ENCODE measurements at regions not wholly inside any gene's neighbourhood (a gene's known extent, or its start where the extent isn't known, plus 50 kb on each side); places are given as distances from the start of the nearest gene placed in this dataset.
"Not testable (repeated sequence)": the region's sequence is repeated elsewhere in the genome, so short reads cannot be mapped to it uniquely, and the experiment has no call there.

GRCh38 chr2:234861841-234862735 lies 89.7 kb upstream of the SH3BP4 start:
- no peak for DNase-seq

GRCh38 chr2:234859330-234859872 lies 92.4 kb upstream of the SH3BP4 start:
- not testable (repeated sequence) for DNase-seq

GRCh38 chr2:234858790-234859329 lies 93.0 kb upstream of the SH3BP4 start:
- no peak for DNase-seq

GRCh38 chr2:234858145-234858544 lies 93.7 kb upstream of the SH3BP4 start:
- DNase-seq, result no peak

- DNase-seq, result no peak
Observed at GRCh38 chr2:234853729-234854128, 98.1 kb upstream of the SH3BP4 start.

GRCh38 chr2:234852941-234853340 lies 98.9 kb upstream of the SH3BP4 start:
- DNase-seq, result no peak

GRCh38 chr2:234852035-234852434 lies 99.8 kb upstream of the SH3BP4 start:
- no peak for DNase-seq

GRCh38 chr2:234851451-234851850 lies 100.4 kb upstream of the SH3BP4 start:
- no peak for DNase-seq

GRCh38 chr2:234850818-234851217 lies 101.0 kb upstream of the SH3BP4 start:
- DNase-seq, result no peak

GRCh38 chr2:234849678-234850077 lies 102.1 kb upstream of the SH3BP4 start:
- DNase-seq, result no peak

- no peak for DNase-seq
Observed at GRCh38 chr2:234848578-234848977, 103.2 kb upstream of the SH3BP4 start.

- DNase-seq, result no peak
Observed at GRCh38 chr2:234847639-234848038, 104.2 kb upstream of the SH3BP4 start.

- no peak for DNase-seq
Observed at GRCh38 chr2:234847364-234847635, 104.5 kb upstream of the SH3BP4 start.

GRCh38 chr2:234846599-234847363 lies 105.0 kb upstream of the SH3BP4 start:
- no peak for DNase-seq

GRCh38 chr2:234845602-234846590 lies 105.9 kb upstream of the SH3BP4 start:
- no peak for DNase-seq

GRCh38 chr2:234843411-234843810 lies 108.4 kb upstream of the SH3BP4 start:
- no peak for DNase-seq

GRCh38 chr2:234842753-234843152 lies 109.1 kb upstream of the SH3BP4 start:
- DNase-seq, result no peak

GRCh38 chr2:234841321-234842015 lies 110.3 kb upstream of the SH3BP4 start:
- no peak for DNase-seq

- DNase-seq, result no peak
Observed at GRCh38 chr2:234840336-234840735, 111.5 kb upstream of the SH3BP4 start.

- DNase-seq, result no peak
Observed at GRCh38 chr2:234839285-234839684, 112.5 kb upstream of the SH3BP4 start.

GRCh38 chr2:234836271-234836670 lies 115.5 kb upstream of the SH3BP4 start:
- DNase-seq, result no peak

GRCh38 chr2:234835738-234836137 lies 116.1 kb upstream of the SH3BP4 start:
- no peak for DNase-seq
